Heart right ventricle (tissue), 16 donors: ENCODE measurements at regions not wholly inside any gene's neighbourhood (a gene's known extent, or its start where the extent isn't known, plus 50 kb on each side); places are given as distances from the start of the nearest gene placed in this dataset.

Experiments used
- ATAC-seq, 8 donors: fragments of 200-7000 bp; cut with Tn5 transposase; one replicate each; pipeline ENCODE4 v1.9.1; 2020; ENCODE audit warnings: mild to moderate bottlenecking in 8 of 8, moderate library complexity in 8 of 8, moderate number of reproducible peaks in 1 of 8
- DNase-seq, 2 donors: peaks; one replicate each; pipeline ENCODE4 v3.0.0-alpha.2; 2020
- H3K27ac ChIP-seq, 10 donors: fragments of 200-600 bp; sonication (generic) in 2 of 10; one replicate each; pipeline versions ENCODE4 v1.5.0 to v1.8.0; 2020 to 2022; ENCODE audit warnings: mild to moderate bottlenecking in 3 of 10
- H3K27me3 ChIP-seq, 7 donors: fragments of 200-600 bp; one replicate each; pipeline ENCODE4 v1.8.0; 2021 to 2022; ENCODE audit warnings: mild to moderate bottlenecking in 2 of 7
- H3K36me3 ChIP-seq, 9 donors: fragments of 200-600 bp; sonication (generic) in 1 of 9; one replicate each; pipeline versions ENCODE4 v1.5.0 to v1.8.0; 2020 to 2022; ENCODE audit warnings: mild to moderate bottlenecking in 2 of 9
- H3K4me1 ChIP-seq, 9 donors: fragments of 200-600 bp; sonication (generic) in 1 of 9; one replicate each; pipeline versions ENCODE4 v1.5.0 to v1.8.0; 2020 to 2022; ENCODE audit warnings: mild to moderate bottlenecking in 4 of 9
- H3K4me3 ChIP-seq, 10 donors: fragments of 200-600 bp; sonication (generic) in 2 of 10; one replicate each; pipeline versions ENCODE4 v1.5.0 to v1.8.0; 2020 to 2022; ENCODE audit warnings: mild to moderate bottlenecking in 7 of 10, moderate library complexity in 2 of 10
- H3K9me3 ChIP-seq, 11 donors: fragments of 200-600 bp in 10 of 11; sonication (generic) in 2 of 11; one replicate each; pipeline versions ENCODE4 v1.5.0 to v1.8.0; 2013 to 2022; ENCODE audit warnings: mild to moderate bottlenecking in 2 of 11, control low read depth in 1 of 11, moderate library complexity in 1 of 11
- CTCF ChIP-seq, 9 donors: fragments of 200-600 bp; sonication (generic) in 2 of 9; IDR thresholded peaks; one replicate each; pipeline versions ENCODE4 v1.5.0 to v1.8.0; 2021 to 2022; ENCODE audit warnings: antibody characterized with exemption in 9 of 9, mild to moderate bottlenecking in 5 of 9, moderate library complexity in 1 of 9
- WGBS, 2 donors: extraction: QIAGEN DNeasy Blood & Tissue Kit; methylation state at CpG; one replicate each; pipeline ENCODE4 v1.1.7; 2013; ENCODE audit warnings: inconsistent platforms in 1 of 2; 5-methylcytosine and 5-hydroxymethylcytosine counted together
- intact Hi-C, 10 donors: fragments of 100-400 bp; cut with DNase I; formaldehyde crosslinking; loops; one replicate each; pipeline versions ENCODE4 v1.11.1 to v1.14.2; 2022
- donor health status: Arrhythmogenic right ventricular cardiomyopathy.
- donor health status: ischemic (EF 13 %, LVEDD 7.1; RV severe dilation, severe dysfunction).
- donor health status: healthy with polysubstance abuse.
- donor health status: DM: no; HTN: yes; CAD: no.
- donor health status: DM: no; HTN: no; CAD: no.
- donor health status: ischemic (EF 25% LVEDD 6.9; RV normal size, moderate dysfunction).
- donor health status: ischemic (EF 25% LVEDD 5.7; RV mildly dilated, moderate dysfunction).
- donor health status: healthy.
- donor health status: DM: yes; HTN: yes; CAD: no.
- donor health status: Ischemic cardiomyopathy.
- donor health status: ischemic (EF 35%, LVEDD 5.7; RV mildly dilated, moderate dysfunction).
- donor health status: nonischemic (EF 11% LVEDD 7.7; RV severe dilation, severe dysfunction).
- donor health status: DM: yes; HTN: yes; CAD: no.
- donor health status: PGD.
- donor health status: ischemic (EF 29% LVEDD 5.4; RV normal size, mild dysfunction).
- donor health status: nonischemic (EF 23%, LVEDD 6.1; RV moderate dilation, normal function).

- H3K4me3 ChIP-seq = no peak overlapping the region
- H3K4me1 ChIP-seq = no peaks in the 10 kb centered on the region
- peaks cover 0 to 13% (median 5%) of the 10 kb centered on the region in 7 donors for H3K27me3 ChIP-seq
- peaks cover 0 to 15% (median 0%) of the 10 kb centered on the region in 11 donors for H3K9me3 ChIP-seq
- intact Hi-C loops = no loop called here
- no peaks in the 10 kb centered on the region for H3K36me3 ChIP-seq
- TF ChIP-seq CTCF (IDR thresholded peaks at IDR 0.05) = no peak
- H3K27ac ChIP-seq = no peak overlapping the region
- 89 to 91% methylated on average over 14 of the region's 14 CpGs for WGBS, 2 donors
- DNase-seq (no peak), ATAC-seq (no peak)
Observed at GRCh38 chr22:47270463-47271135, 508.1 kb downstream of the TBC1D22A start.

- no peak for DNase-seq
- intact Hi-C loops = no loop called here
- H3K27me3 ChIP-seq = peaks cover 0 to 10% (median 5%) of the 10 kb centered on the region in 7 donors
- H3K4me3 ChIP-seq = no peak overlapping the region
- no peak for ATAC-seq
- 78 to 83% methylated on average over 6 of the region's 6 CpGs for WGBS, 2 donors
- peaks cover 0 to 15% (median 0%) of the 10 kb centered on the region in 11 donors for H3K9me3 ChIP-seq
- H3K27ac ChIP-seq = no peak overlapping the region
- no peaks in the 10 kb centered on the region for H3K36me3 ChIP-seq
- H3K4me1 ChIP-seq = no peaks in the 10 kb centered on the region
- no peak for TF ChIP-seq CTCF (IDR thresholded peaks at IDR 0.05)
Observed at GRCh38 chr22:47269516-47270088, 507.2 kb downstream of the TBC1D22A start.

- Histone ChIP-seq H3K27me3 (peaks cover 0 to 6% (median under 1%) of the 10 kb centered on the region in 7 donors), H3K4me3 (no peak overlapping the region), H3K27ac (no peak overlapping the region), H3K9me3 (peaks cover 0 to 15% (median 0%) of the 10 kb centered on the region in 11 donors), H3K4me1 (no peaks in the 10 kb centered on the region), H3K36me3 (no peaks in the 10 kb centered on the region)
- no peak for ATAC-seq
- intact Hi-C loops = no loop called here
- 58 to 66% methylated on average over 9 of the region's 9 CpGs for WGBS, 2 donors
- DNase-seq = no peak
- no peak for TF ChIP-seq CTCF (IDR thresholded peaks at IDR 0.05)
Observed at GRCh38 chr22:47267513-47268282, 505.2 kb downstream of the TBC1D22A start.

GRCh38 chr22:47266329-47266728, 503.9 kb downstream of the TBC1D22A start:
- ATAC-seq (no peak), DNase-seq (no peak)
- WGBS, 2 donors = 81 to 83% methylated on average over 4 of the region's 4 CpGs
- no peaks in the 10 kb centered on the region for H3K4me1 ChIP-seq
- intact Hi-C loops = no loop called here
- no peak overlapping the region for H3K27ac ChIP-seq
- no peak overlapping the region for H3K4me3 ChIP-seq
- H3K36me3 ChIP-seq = no peaks in the 10 kb centered on the region
- no peak for TF ChIP-seq CTCF (IDR thresholded peaks at IDR 0.05)
- H3K9me3 ChIP-seq = peaks cover 0 to 15% (median 0%) of the 10 kb centered on the region in 11 donors
- H3K27me3 ChIP-seq = peaks cover 0 to 9% (median 4%) of the 10 kb centered on the region in 7 donors
